Panc1 (cell line): ENCODE measurements at regions not wholly inside any gene's neighbourhood (a gene's known extent, or its start where the extent isn't known, plus 50 kb on each side); places are given as distances from the start of the nearest gene placed in this dataset.

Source experiments
- CTCF ChIP-seq: fragments of 450-650 bp; IDR thresholded peaks from 2 replicates; pipeline ENCODE4 v1.5.1; 2017; ENCODE audit warnings: mild to moderate bottlenecking
- POLR2AphosphoS5 ChIP-seq: IDR thresholded peaks from 2 replicates; pipeline ENCODE4 v1.6.1; 2012; ENCODE audit warnings: mild to moderate bottlenecking, low read depth, low read length, moderate library complexity

DNA sequence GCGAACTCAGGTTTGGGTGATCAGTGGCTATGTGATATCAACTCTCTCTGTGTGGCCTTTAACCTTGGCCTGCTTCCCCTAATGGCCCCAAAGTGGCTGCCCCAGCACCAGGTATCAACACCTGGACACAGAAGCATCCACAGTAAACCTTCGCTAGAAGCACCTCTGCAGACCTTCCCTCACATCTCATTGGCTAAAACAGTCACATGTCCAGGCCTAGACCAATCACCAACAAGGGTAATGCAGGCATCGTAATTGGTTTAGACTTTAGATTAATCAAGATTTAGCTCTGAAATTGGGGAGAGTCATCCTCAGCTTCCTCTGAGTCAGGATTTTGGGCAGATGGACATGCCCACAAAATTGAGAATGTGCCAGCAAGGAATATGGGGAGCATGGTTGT, 92.5 kb upstream of the MYL2 start:
- TF ChIP-seq POLR2AphosphoS5 (no peak), CTCF (no peak)
